T47D (cell line): ENCODE measurements at regions not wholly inside any gene's neighbourhood (a gene's known extent, or its start where the extent isn't known, plus 50 kb on each side); places are given as distances from the start of the nearest gene placed in this dataset.

ENCODE experiments used
- DNase-seq, 2 experiments: peaks; one replicate each; pipeline versions ENCODE4 v3.0.0 to v3.0.0-alpha.2; 2011 to 2012; ENCODE audit warnings: low read depth in 1 of 2, low spot score in 1 of 2
- JUND ChIP-seq: IDR thresholded peaks from 2 replicates; pipeline ENCODE4 v1.6.1; 2012; ENCODE audit warnings: low read depth
- in situ Hi-C: cut with HindIII; loops from 2 replicates; pipeline ENCODE4 v1.10.0; 2016; ENCODE audit warnings: low sequenced_read_pairs, low pct_unique_long_range_greater_than_20kb

DNA sequence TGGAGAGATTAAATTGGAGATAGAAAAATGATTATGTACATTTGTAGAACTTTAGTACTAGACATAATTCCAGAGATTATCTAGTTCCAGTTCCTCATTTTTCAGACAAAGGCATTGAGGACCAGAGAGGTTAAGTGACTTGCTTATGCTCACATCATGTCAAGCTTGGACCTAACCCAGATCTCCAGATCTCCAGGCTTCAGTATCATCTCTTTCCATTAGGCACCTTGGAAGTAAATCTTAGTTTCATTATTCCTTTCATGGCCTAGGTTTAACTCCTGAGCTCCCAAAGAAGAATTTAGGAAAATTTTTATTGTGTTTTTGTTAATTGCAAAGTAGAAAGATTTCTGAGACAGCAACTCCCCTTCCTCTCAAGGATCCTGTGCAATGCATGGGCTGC is 148.8 kb downstream of the GATB start:
- no peak for DNase-seq
- TF ChIP-seq JUND: no peak
- in situ Hi-C loops: no loop called here

DNA sequence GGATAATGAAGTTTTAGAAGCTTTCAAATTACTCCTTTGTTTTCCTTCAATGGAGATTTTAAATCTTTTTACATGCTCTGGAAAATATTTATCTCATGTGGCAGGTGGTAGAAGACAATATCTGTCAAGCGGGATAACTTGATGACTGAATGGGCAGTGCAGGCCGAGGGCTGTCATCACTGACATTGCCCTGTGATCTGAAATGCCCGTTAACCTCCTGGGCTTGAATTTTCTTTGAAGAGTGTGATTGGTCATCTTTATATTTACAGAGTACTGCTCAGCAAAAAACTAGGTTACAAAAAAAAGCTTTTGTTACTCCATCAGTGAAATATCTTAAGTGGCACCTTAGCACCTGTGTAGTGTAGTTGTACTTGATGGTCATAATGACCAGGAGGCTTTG is 147.5 kb downstream of the GATB start:
- in situ Hi-C loops: no loop called here
- no peak for TF ChIP-seq JUND
- no peak for DNase-seq

- no peak for TF ChIP-seq JUND
- DNase-seq: no peak
- in situ Hi-C loops: no loop called here
Measured at GRCh38 chr4:151614561-151614960, 146.2 kb downstream of the GATB start.

DNA sequence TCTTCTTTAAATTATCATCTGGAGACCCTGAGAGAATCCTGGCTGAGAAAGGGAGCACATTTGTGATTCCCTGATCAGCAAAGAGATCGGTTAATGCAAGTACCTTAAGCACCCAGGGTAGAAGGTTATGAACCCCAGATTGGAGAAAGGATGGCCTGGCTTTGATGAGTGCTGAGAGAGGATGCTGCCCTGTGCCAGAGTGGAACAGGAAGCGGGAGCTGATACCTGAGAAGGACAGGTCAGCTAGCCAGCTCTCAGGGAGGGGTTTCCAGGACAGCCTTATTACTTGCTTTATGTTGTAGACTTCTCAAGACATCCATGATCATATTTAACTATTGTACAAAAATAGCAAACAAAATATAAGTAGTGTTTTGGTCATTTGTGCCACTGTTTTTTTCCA is 141.9 kb downstream of the GATB start:
- in situ Hi-C loops: no loop called here
- no peak for DNase-seq
- no peak for TF ChIP-seq JUND

- DNase-seq: no peak
- in situ Hi-C loops: no loop called here
- no peak for TF ChIP-seq JUND
Measured at GRCh38 chr4:151620066-151620465, 140.7 kb downstream of the GATB start.
